ENCODE measurements at regions not wholly inside any gene's neighbourhood (a gene's known extent, or its start where the extent isn't known, plus 50 kb on each side); places are given as distances from the start of the nearest gene placed in this dataset.

- TF ChIP-seq CTCF (IDR thresholded peaks at IDR 0.05) = no peak
- TF ChIP-seq POLR2A (IDR thresholded peaks at IDR 0.05) = no peak
- TF ChIP-seq EP300 (IDR thresholded peaks at IDR 0.05; ENCODE audit: low read depth) = no peak
- TF ChIP-seq POLR2AphosphoS5 (IDR thresholded peaks at IDR 0.05) = no peak
These were observed 86.3 kb upstream of the PJA2 start for GRCh38 chr5:109496112-109496511.
